ENCODE measurements at regions not wholly inside any gene's neighbourhood (a gene's known extent, or its start where the extent isn't known, plus 50 kb on each side); places are given as distances from the start of the nearest gene placed in this dataset.

DNA sequence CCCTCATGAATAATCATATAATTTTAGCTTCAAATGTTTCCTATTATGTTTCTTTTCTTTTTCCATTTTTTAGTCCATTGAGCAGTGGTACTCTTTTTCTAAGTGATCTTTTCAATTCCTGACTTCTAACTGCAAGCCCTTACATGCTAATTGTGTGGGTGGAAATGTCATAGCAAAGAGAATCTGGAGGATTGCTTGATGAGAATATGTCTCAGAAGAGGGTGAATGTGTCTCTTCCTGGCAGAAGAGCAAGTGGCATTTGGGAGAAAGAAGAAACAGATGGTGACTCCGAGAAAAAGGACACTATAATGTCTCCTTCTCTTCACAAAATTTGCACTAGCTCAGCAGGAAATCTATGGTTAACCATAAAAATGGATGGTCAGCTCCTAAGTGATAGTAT lies 2320.0 kb downstream of the PCDH9 start:
- TF ChIP-seq, protein P1, sequence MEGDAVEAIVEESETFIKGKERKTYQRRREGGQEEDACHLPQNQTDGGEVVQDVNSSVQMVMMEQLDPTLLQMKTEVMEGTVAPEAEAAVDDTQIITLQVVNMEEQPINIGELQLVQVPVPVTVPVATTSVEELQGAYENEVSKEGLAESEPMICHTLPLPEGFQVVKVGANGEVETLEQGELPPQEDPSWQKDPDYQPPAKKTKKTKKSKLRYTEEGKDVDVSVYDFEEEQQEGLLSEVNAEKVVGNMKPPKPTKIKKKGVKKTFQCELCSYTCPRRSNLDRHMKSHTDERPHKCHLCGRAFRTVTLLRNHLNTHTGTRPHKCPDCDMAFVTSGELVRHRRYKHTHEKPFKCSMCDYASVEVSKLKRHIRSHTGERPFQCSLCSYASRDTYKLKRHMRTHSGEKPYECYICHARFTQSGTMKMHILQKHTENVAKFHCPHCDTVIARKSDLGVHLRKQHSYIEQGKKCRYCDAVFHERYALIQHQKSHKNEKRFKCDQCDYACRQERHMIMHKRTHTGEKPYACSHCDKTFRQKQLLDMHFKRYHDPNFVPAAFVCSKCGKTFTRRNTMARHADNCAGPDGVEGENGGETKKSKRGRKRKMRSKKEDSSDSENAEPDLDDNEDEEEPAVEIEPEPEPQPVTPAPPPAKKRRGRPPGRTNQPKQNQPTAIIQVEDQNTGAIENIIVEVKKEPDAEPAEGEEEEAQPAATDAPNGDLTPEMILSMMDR (IDR thresholded peaks at IDR 0.05): no peak
- TF ChIP-seq POLR2A (IDR thresholded peaks at IDR 0.05): no peak
